H1 (cell line): ENCODE measurements at regions not wholly inside any gene's neighbourhood (a gene's known extent, or its start where the extent isn't known, plus 50 kb on each side); places are given as distances from the start of the nearest gene placed in this dataset.

Experiments
- BRCA1 ChIP-seq: IDR thresholded peaks from 2 replicates; pipeline ENCODE4 v1.6.1; 2012; ENCODE audit warnings: low read depth, low read length, improper control_type of control experiment
- CEBPB ChIP-seq: IDR thresholded peaks from 2 replicates; pipeline ENCODE4 v1.6.1; 2012; ENCODE audit warnings: low read depth, low read length
- CHD1 ChIP-seq: IDR thresholded peaks from 2 replicates; pipeline ENCODE4 v1.6.1; 2012; ENCODE audit warnings: low read depth, low read length, improper control_type of control experiment
- GTF2F1 ChIP-seq: IDR thresholded peaks from 2 replicates; pipeline ENCODE4 v1.6.1; 2012; ENCODE audit warnings: low read depth, low read length, improper control_type of control experiment, borderline replicate concordance
- JUN ChIP-seq: IDR thresholded peaks from 2 replicates; pipeline ENCODE4 v1.6.1; 2011; ENCODE audit warnings: low read depth, mild to moderate bottlenecking, improper control_type of control experiment, low read length
- JUND ChIP-seq: IDR thresholded peaks from 2 replicates; pipeline ENCODE4 v1.6.1; 2011; ENCODE audit warnings: mild to moderate bottlenecking, improper control_type of control experiment, low read length
- KDM5A ChIP-seq: fragments of 200-600 bp; IDR thresholded peaks from 2 replicates; pipeline ENCODE4 v1.7.1; 2012; ENCODE audit warnings: mild to moderate bottlenecking, low read length, inconsistent platforms, mixed read lengths
- PHF8 ChIP-seq: fragments of 200-600 bp; sonication (generic); conservative IDR thresholded peaks from 2 replicates; pipeline ENCODE4 v1.7.1; 2012; ENCODE audit warnings: low read depth, mild to moderate bottlenecking, inconsistent platforms, low read length, moderate library complexity
- POLR2A ChIP-seq, 2 experiments: IDR thresholded peaks; 1 replicate in 1 of 2; 2 replicates in 1 of 2; pipeline ENCODE4 v1.6.1; 2011; ENCODE audit warnings: low read depth in 2 of 2, low read length in 2 of 2, mild to moderate bottlenecking in 2 of 2; ENCODE audit errors: control extremely low read depth in 1 of 2
- POLR2AphosphoS5 ChIP-seq: IDR thresholded peaks from 2 replicates; pipeline ENCODE4 v1.6.1; 2011; ENCODE audit warnings: low read depth, low read length
- SP1 ChIP-seq: IDR thresholded peaks from 2 replicates; pipeline ENCODE4 v1.6.1; 2011; ENCODE audit warnings: low read depth, low read length
- TF ChIP-seq, protein P1 (sequence below), 3 experiments: IDR thresholded peaks; 1 replicate in 2 of 3; 2 replicates in 1 of 3; pipeline versions ENCODE4 v1.5.1 to v1.6.1; 2011; ENCODE audit warnings: low read length in 3 of 3, mild to moderate bottlenecking in 3 of 3, inconsistent platforms in 2 of 3, low read depth in 1 of 3, moderate library complexity in 1 of 3; ENCODE audit not compliant: insufficient read depth in 1 of 3; ENCODE audit errors: control extremely low read depth in 1 of 3
- TF ChIP-seq, protein P2 (sequence below): IDR thresholded peaks from 2 replicates; pipeline ENCODE4 v1.6.1; 2012; ENCODE audit warnings: low read length, inconsistent platforms
- TF ChIP-seq, protein P3 (sequence below): fragments of 300-600 bp; sonication (generic); IDR thresholded peaks from 2 replicates; pipeline ENCODE4 v1.7.1; 2012; ENCODE audit warnings: low read length, moderate library complexity, mild to moderate bottlenecking, inconsistent platforms; ENCODE audit not compliant: insufficient replicate concordance

DNA sequence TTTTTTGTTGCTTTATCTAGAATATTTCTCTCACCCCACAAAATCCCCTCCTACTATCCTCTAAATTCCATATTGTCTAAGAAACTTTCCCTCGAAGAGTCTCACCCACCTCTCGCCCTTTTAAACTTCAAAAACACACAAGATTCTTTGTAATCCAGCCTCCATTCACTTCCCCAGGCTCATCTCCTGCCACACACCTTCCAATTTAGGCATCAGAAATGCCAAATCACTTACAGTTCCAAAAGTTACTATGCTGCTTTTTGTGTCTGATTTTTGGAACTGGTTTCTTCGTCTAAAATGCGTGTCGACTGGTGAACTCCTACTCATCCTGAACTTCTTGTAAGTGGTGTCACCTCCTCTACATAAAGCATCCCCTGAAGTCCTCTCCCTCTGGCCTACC lies 482.4 kb upstream of the CAMK1G start:
- TF ChIP-seq SP1: no peak
- TF ChIP-seq, protein P1, sequence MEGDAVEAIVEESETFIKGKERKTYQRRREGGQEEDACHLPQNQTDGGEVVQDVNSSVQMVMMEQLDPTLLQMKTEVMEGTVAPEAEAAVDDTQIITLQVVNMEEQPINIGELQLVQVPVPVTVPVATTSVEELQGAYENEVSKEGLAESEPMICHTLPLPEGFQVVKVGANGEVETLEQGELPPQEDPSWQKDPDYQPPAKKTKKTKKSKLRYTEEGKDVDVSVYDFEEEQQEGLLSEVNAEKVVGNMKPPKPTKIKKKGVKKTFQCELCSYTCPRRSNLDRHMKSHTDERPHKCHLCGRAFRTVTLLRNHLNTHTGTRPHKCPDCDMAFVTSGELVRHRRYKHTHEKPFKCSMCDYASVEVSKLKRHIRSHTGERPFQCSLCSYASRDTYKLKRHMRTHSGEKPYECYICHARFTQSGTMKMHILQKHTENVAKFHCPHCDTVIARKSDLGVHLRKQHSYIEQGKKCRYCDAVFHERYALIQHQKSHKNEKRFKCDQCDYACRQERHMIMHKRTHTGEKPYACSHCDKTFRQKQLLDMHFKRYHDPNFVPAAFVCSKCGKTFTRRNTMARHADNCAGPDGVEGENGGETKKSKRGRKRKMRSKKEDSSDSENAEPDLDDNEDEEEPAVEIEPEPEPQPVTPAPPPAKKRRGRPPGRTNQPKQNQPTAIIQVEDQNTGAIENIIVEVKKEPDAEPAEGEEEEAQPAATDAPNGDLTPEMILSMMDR (IDR thresholded peaks at IDR 0.05; ENCODE audit: control extremely low read depth in 1 of 3, insufficient read depth in 1 of 3, low read depth in 1 of 3, low read length in 3 of 3): no peak
- no peak for TF ChIP-seq JUN
- no peak for TF ChIP-seq BRCA1
- no peak for TF ChIP-seq POLR2A (IDR thresholded peaks at IDR 0.05; ENCODE audit: control extremely low read depth in 1 of 2, low read depth in 2 of 2, low read length in 2 of 2)
- no peak for TF ChIP-seq CEBPB
- TF ChIP-seq CHD1: no peak
- no peak for TF ChIP-seq KDM5A
- TF ChIP-seq, protein P2, sequence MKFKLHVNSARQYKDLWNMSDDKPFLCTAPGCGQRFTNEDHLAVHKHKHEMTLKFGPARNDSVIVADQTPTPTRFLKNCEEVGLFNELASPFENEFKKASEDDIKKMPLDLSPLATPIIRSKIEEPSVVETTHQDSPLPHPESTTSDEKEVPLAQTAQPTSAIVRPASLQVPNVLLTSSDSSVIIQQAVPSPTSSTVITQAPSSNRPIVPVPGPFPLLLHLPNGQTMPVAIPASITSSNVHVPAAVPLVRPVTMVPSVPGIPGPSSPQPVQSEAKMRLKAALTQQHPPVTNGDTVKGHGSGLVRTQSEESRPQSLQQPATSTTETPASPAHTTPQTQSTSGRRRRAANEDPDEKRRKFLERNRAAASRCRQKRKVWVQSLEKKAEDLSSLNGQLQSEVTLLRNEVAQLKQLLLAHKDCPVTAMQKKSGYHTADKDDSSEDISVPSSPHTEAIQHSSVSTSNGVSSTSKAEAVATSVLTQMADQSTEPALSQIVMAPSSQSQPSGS: no peak
- TF ChIP-seq POLR2AphosphoS5: no peak
- TF ChIP-seq PHF8: no peak
- TF ChIP-seq, protein P3, sequence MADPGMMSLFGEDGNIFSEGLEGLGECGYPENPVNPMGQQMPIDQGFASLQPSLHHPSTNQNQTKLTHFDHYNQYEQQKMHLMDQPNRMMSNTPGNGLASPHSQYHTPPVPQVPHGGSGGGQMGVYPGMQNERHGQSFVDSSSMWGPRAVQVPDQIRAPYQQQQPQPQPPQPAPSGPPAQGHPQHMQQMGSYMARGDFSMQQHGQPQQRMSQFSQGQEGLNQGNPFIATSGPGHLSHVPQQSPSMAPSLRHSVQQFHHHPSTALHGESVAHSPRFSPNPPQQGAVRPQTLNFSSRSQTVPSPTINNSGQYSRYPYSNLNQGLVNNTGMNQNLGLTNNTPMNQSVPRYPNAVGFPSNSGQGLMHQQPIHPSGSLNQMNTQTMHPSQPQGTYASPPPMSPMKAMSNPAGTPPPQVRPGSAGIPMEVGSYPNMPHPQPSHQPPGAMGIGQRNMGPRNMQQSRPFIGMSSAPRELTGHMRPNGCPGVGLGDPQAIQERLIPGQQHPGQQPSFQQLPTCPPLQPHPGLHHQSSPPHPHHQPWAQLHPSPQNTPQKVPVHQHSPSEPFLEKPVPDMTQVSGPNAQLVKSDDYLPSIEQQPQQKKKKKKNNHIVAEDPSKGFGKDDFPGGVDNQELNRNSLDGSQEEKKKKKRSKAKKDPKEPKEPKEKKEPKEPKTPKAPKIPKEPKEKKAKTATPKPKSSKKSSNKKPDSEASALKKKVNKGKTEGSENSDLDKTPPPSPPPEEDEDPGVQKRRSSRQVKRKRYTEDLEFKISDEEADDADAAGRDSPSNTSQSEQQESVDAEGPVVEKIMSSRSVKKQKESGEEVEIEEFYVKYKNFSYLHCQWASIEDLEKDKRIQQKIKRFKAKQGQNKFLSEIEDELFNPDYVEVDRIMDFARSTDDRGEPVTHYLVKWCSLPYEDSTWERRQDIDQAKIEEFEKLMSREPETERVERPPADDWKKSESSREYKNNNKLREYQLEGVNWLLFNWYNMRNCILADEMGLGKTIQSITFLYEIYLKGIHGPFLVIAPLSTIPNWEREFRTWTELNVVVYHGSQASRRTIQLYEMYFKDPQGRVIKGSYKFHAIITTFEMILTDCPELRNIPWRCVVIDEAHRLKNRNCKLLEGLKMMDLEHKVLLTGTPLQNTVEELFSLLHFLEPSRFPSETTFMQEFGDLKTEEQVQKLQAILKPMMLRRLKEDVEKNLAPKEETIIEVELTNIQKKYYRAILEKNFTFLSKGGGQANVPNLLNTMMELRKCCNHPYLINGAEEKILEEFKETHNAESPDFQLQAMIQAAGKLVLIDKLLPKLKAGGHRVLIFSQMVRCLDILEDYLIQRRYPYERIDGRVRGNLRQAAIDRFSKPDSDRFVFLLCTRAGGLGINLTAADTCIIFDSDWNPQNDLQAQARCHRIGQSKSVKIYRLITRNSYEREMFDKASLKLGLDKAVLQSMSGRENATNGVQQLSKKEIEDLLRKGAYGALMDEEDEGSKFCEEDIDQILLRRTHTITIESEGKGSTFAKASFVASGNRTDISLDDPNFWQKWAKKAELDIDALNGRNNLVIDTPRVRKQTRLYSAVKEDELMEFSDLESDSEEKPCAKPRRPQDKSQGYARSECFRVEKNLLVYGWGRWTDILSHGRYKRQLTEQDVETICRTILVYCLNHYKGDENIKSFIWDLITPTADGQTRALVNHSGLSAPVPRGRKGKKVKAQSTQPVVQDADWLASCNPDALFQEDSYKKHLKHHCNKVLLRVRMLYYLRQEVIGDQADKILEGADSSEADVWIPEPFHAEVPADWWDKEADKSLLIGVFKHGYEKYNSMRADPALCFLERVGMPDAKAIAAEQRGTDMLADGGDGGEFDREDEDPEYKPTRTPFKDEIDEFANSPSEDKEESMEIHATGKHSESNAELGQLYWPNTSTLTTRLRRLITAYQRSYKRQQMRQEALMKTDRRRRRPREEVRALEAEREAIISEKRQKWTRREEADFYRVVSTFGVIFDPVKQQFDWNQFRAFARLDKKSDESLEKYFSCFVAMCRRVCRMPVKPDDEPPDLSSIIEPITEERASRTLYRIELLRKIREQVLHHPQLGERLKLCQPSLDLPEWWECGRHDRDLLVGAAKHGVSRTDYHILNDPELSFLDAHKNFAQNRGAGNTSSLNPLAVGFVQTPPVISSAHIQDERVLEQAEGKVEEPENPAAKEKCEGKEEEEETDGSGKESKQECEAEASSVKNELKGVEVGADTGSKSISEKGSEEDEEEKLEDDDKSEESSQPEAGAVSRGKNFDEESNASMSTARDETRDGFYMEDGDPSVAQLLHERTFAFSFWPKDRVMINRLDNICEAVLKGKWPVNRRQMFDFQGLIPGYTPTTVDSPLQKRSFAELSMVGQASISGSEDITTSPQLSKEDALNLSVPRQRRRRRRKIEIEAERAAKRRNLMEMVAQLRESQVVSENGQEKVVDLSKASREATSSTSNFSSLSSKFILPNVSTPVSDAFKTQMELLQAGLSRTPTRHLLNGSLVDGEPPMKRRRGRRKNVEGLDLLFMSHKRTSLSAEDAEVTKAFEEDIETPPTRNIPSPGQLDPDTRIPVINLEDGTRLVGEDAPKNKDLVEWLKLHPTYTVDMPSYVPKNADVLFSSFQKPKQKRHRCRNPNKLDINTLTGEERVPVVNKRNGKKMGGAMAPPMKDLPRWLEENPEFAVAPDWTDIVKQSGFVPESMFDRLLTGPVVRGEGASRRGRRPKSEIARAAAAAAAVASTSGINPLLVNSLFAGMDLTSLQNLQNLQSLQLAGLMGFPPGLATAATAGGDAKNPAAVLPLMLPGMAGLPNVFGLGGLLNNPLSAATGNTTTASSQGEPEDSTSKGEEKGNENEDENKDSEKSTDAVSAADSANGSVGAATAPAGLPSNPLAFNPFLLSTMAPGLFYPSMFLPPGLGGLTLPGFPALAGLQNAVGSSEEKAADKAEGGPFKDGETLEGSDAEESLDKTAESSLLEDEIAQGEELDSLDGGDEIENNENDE: no peak
- TF ChIP-seq GTF2F1: no peak
- TF ChIP-seq JUND: no peak
